Osteoblast (primary cell): ENCODE measurements at regions not wholly inside any gene's neighbourhood (a gene's known extent, or its start where the extent isn't known, plus 50 kb on each side); places are given as distances from the start of the nearest gene placed in this dataset.

Experiments used
- DNase-seq: peaks from one replicate; pipeline ENCODE4 v3.0.0; 2011; ENCODE audit warnings: low spot score, mixed read lengths; ENCODE audit not compliant: insufficient read length; ENCODE audit errors: missing footprints
- H2AFZ ChIP-seq: 2 replicates; pipeline ENCODE4 v1.6.0; 2011; ENCODE audit warnings: mild to moderate bottlenecking, low read length
- H3K27ac ChIP-seq: 2 replicates; pipeline ENCODE4 v1.5.1; 2011; ENCODE audit warnings: mild to moderate bottlenecking, low read depth, low read length, moderate library complexity
- H3K27me3 ChIP-seq: 2 replicates; pipeline ENCODE4 v1.6.0; 2012; ENCODE audit warnings: mild to moderate bottlenecking, control low read depth, inconsistent platforms, low read length, moderate library complexity; ENCODE audit not compliant: insufficient read depth
- H3K36me3 ChIP-seq: 2 replicates; pipeline ENCODE4 v1.5.1; 2011; ENCODE audit warnings: mild to moderate bottlenecking, low read length, control low read depth, moderate library complexity; ENCODE audit not compliant: insufficient read depth
- H3K4me1 ChIP-seq: 2 replicates; pipeline ENCODE4 v1.5.1; 2011; ENCODE audit warnings: mild to moderate bottlenecking, low read length, control low read depth, moderate library complexity; ENCODE audit not compliant: insufficient read depth
- H3K4me2 ChIP-seq: 2 replicates; pipeline ENCODE4 v1.6.0; 2011; ENCODE audit warnings: mild to moderate bottlenecking, low read length; ENCODE audit not compliant: insufficient read depth
- H3K4me3 ChIP-seq: fragments of 200-600 bp; sonication (generic); 3 replicates; pipeline ENCODE4 v1.5.1; 2012; ENCODE audit warnings: mild to moderate bottlenecking, low read length, inconsistent platforms; ENCODE audit not compliant: insufficient read depth
- H3K79me2 ChIP-seq: 2 replicates; pipeline ENCODE4 v1.6.0; 2012; ENCODE audit warnings: mild to moderate bottlenecking, low read length, control low read depth, inconsistent platforms; ENCODE audit not compliant: insufficient read depth
- H3K9me3 ChIP-seq: 2 replicates; pipeline ENCODE4 v1.5.1; 2011; ENCODE audit warnings: low read depth, low read length, control low read depth
- H4K20me1 ChIP-seq: 2 replicates; pipeline ENCODE4 v1.6.0; 2012; ENCODE audit warnings: mild to moderate bottlenecking, low read length, control low read depth; ENCODE audit not compliant: insufficient read depth
- CTCF ChIP-seq: IDR thresholded peaks from 2 replicates; pipeline ENCODE4 v1.5.1; 2011; ENCODE audit warnings: mild to moderate bottlenecking, low read depth, low read length, moderate library complexity; ENCODE audit errors: extremely low read depth

- Histone ChIP-seq H3K79me2 (no peaks in the 10 kb centered on the region), H3K4me2 (no peak overlapping the region), H3K4me3 (no peak overlapping the region), H3K27ac (no peak overlapping the region), H4K20me1 (no peaks in the 10 kb centered on the region), H3K27me3 (no peaks in the 10 kb centered on the region), H3K4me1 (no peaks in the 10 kb centered on the region), H2AFZ (no peak overlapping the region), H3K9me3 (no peaks in the 10 kb centered on the region), H3K36me3 (no peaks in the 10 kb centered on the region)
- no peak for TF ChIP-seq CTCF
- DNase-seq: no peak
Measured at GRCh38 chr10:57786850-57787750, 480.6 kb downstream of the IPMK start.

- Histone ChIP-seq H3K79me2 (no peaks in the 10 kb centered on the region), H4K20me1 (no peaks in the 10 kb centered on the region), H3K9me3 (no peaks in the 10 kb centered on the region), H2AFZ (no peak overlapping the region), H3K27me3 (no peaks in the 10 kb centered on the region), H3K36me3 (no peaks in the 10 kb centered on the region), H3K4me3 (no peak overlapping the region), H3K27ac (no peak overlapping the region), H3K4me1 (no peaks in the 10 kb centered on the region), H3K4me2 (no peak overlapping the region)
- DNase-seq: no peak
- no peak for TF ChIP-seq CTCF
Measured at GRCh38 chr10:57786331-57786730, 481.4 kb downstream of the IPMK start.

- H3K36me3 ChIP-seq: no peaks in the 10 kb centered on the region
- H4K20me1 ChIP-seq: no peaks in the 10 kb centered on the region
- no peak overlapping the region for H3K27ac ChIP-seq
- H3K4me1 ChIP-seq: no peaks in the 10 kb centered on the region
- H2AFZ ChIP-seq: no peak overlapping the region
- TF ChIP-seq CTCF: no peak
- H3K9me3 ChIP-seq: no peaks in the 10 kb centered on the region
- DNase-seq: no peak
- H3K4me3 ChIP-seq: no peak overlapping the region
- no peak overlapping the region for H3K4me2 ChIP-seq
- no peaks in the 10 kb centered on the region for H3K79me2 ChIP-seq
- no peaks in the 10 kb centered on the region for H3K27me3 ChIP-seq
Measured at GRCh38 chr10:57785546-57785945, 482.1 kb downstream of the IPMK start.

GRCh38 chr10:57785068-57785467, 482.6 kb downstream of the IPMK start:
- H3K27me3 ChIP-seq: no peaks in the 10 kb centered on the region
- no peak for DNase-seq
- H3K4me2 ChIP-seq: no peak overlapping the region
- no peaks in the 10 kb centered on the region for H3K36me3 ChIP-seq
- H3K9me3 ChIP-seq: no peaks in the 10 kb centered on the region
- TF ChIP-seq CTCF: no peak
- H4K20me1 ChIP-seq: no peaks in the 10 kb centered on the region
- no peaks in the 10 kb centered on the region for H3K4me1 ChIP-seq
- no peak overlapping the region for H3K4me3 ChIP-seq
- H2AFZ ChIP-seq: no peak overlapping the region
- no peak overlapping the region for H3K27ac ChIP-seq
- no peaks in the 10 kb centered on the region for H3K79me2 ChIP-seq
